ENCODE measurements at regions not wholly inside any gene's neighbourhood (a gene's known extent, or its start where the extent isn't known, plus 50 kb on each side); places are given as distances from the start of the nearest gene placed in this dataset.

- no peak for DNase-seq (ENCODE audit: low spot score)
- no peaks in the 10 kb centered on the region for H3K9me3 Mint-ChIP-seq
- no peak overlapping the region for H3K27ac Mint-ChIP-seq
- H3K4me2 ChIP-seq: peak overlapping the region; percentile 62
- TF ChIP-seq ZNF114 (CRISPR knock-in tag; IDR thresholded peaks at IDR 0.05) (no peak), ZNF331 (CRISPR knock-in tag; IDR thresholded peaks at IDR 0.05; ENCODE audit: low read depth) (no peak), EZH2phosphoT487 (IDR thresholded peaks at IDR 0.05; ENCODE audit: unreplicated experiment) (no peak), POLR2AphosphoS5 (IDR thresholded peaks at IDR 0.05; ENCODE audit: low read depth) (no peak), REST (IDR thresholded peaks at IDR 0.05; ENCODE audit: unreplicated experiment) (no peak), ZNF462 (CRISPR knock-in tag; IDR thresholded peaks at IDR 0.05) (no peak), ETS1 (IDR thresholded peaks at IDR 0.05) (no peak), CTCF (conservative IDR thresholded peaks at IDR 0.05; ENCODE audit: low read depth in 2 of 2) (no peak), CREB1 (CRISPR knock-in tag; IDR thresholded peaks at IDR 0.05; ENCODE audit: low read depth) (no peak)
- H3K27ac ChIP-seq (ENCODE audit: low read depth): 0 out of 2 replicates have a peak overlapping the region, but pooled peaks have one; percentile 0
- peaks cover 38% of the 10 kb centered on the region for H3K4me1 ChIP-seq (ENCODE audit: insufficient read depth)
- no peak overlapping the region for H2AFZ ChIP-seq
- no peaks in the 10 kb centered on the region for H3K9me2 ChIP-seq (ENCODE audit: insufficient read depth)
- H3K36me3 Mint-ChIP-seq (ENCODE audit: low read depth): peaks cover 9% of the 10 kb centered on the region; the same call in 2 of the 3 replicates
- H3K27me3 Mint-ChIP-seq (ENCODE audit: insufficient read depth, low read depth, poor library complexity): peaks cover 8% of the 10 kb centered on the region
- H3K4me3 ChIP-seq: no peak overlapping the region
- peak overlapping the region; percentile 23; the same call in 2 of the 3 replicates for H3K4me3 Mint-ChIP-seq
- no peaks in the 10 kb centered on the region for H3K27me3 ChIP-seq (ENCODE audit: insufficient read depth)
- H3K79me2 ChIP-seq (replicated peaks; ENCODE audit: insufficient read depth): no peaks in the 10 kb centered on the region
- ATAC-seq: no peak
- H4K20me1 ChIP-seq (replicated peaks; ENCODE audit: insufficient read depth): no peaks in the 10 kb centered on the region
- H3K4me1 Mint-ChIP-seq: peaks cover 38% of the 10 kb centered on the region
- H3K36me3 ChIP-seq (ENCODE audit: insufficient read depth): no peaks in the 10 kb centered on the region
- H3F3A ChIP-seq (replicated peaks; ENCODE audit: low read depth): peaks cover 9% of the 10 kb centered on the region; the same call in 1 of the 2 replicates
Measured at GRCh38 chr7:139180700-139181311, 50.2 kb upstream of the UBN2 start.

Data from GM23338 (cell line).